IPS-15b (cell line): ENCODE measurements at regions not wholly inside any gene's neighbourhood (a gene's known extent, or its start where the extent isn't known, plus 50 kb on each side); places are given as distances from the start of the nearest gene placed in this dataset.
"Not testable (repeated sequence)": the region's sequence is repeated elsewhere in the genome, so short reads cannot be mapped to it uniquely, and the experiment has no call there.

ENCODE experiments used
- H3K27me3 ChIP-seq: one replicate; pipeline ENCODE4 v1.6.1; 2013; ENCODE audit warnings: low read length; ENCODE audit not compliant: control insufficient read depth, insufficient read depth
- H3K36me3 ChIP-seq: one replicate; pipeline ENCODE4 v1.6.1; 2013; ENCODE audit warnings: low read length; ENCODE audit not compliant: control insufficient read depth, insufficient read depth
- H3K4me1 ChIP-seq: one replicate; pipeline ENCODE4 v1.6.1; 2013; ENCODE audit warnings: mild to moderate bottlenecking, low read length; ENCODE audit not compliant: control insufficient read depth, insufficient read depth
- H3K4me3 ChIP-seq: one replicate; pipeline ENCODE4 v1.5.1; 2013; ENCODE audit warnings: low read depth, low read length
- H3K9ac ChIP-seq: one replicate; pipeline ENCODE4 v1.6.1; 2013; ENCODE audit warnings: low read depth, mild to moderate bottlenecking, low read length
- H3K9me3 ChIP-seq: one replicate; pipeline ENCODE4 v1.6.1; 2013; ENCODE audit warnings: mild to moderate bottlenecking, low read length; ENCODE audit not compliant: control insufficient read depth, insufficient read depth

- H3K9me3 ChIP-seq: no peaks in the 10 kb centered on the region
- H3K4me3 ChIP-seq: no peak overlapping the region
- H3K27me3 ChIP-seq: no peaks in the 10 kb centered on the region
- H3K4me1 ChIP-seq: no peaks in the 10 kb centered on the region
- no peaks in the 10 kb centered on the region for H3K36me3 ChIP-seq
- no peak overlapping the region for H3K9ac ChIP-seq
Observed at GRCh38 chr3:137687181-137687879, 76.8 kb upstream of the SOX14 start.

DNA sequence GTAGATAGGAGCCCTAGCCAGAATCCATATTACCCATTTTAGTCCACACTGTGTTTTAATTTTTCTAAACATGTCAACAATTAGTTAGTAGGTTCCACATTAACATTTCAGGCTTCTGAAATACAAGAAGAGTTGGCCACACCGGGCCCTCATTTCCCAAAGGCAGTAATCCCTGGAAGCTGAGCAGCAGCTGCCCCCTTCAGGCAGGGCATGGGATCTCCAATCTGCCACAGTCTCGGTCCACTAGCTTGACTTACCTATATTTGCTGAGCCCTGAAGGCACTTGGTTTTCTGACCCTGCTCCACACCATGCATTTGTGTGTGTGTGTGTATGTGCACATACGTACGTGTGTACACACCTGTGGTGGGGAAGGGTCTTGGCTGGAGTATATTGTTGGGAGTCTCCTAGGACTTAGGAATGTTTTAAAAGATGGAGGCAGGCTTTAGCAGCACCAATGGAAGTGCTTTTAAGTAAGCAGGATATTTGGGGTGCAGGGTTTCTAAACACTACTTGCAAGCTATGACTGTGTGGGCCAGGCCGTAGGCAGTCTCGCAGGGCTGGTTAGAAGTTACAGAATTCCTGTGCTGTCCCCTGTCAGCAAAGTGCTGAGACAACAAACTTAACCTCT lies 71.2 kb upstream of the SOX14 start:
- Histone ChIP-seq H3K9ac (no peak overlapping the region), H3K36me3 (no peaks in the 10 kb centered on the region), H3K4me3 (no peak overlapping the region), H3K9me3 (no peaks in the 10 kb centered on the region), H3K4me1 (peaks cover 7% of the 10 kb centered on the region), H3K27me3 (peaks cover 3% of the 10 kb centered on the region)

DNA sequence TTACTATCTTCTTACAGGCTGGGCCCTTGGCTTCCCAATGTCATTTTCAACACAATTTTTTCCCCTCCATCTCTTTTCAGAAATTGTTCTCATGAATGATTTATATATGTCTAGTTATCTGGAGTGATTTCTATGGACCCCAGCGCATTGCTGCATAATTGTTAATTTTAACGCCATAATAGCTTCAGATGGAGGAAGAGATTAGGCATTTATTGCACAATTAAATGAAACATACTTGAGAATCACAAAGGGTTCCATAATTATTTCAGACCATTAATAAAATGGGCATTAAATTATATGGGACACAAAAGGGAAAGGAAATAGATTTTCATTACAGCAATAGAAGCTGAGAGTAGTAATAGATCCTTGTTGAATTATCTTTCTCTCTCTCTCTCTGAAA lies 70.3 kb upstream of the SOX14 start:
- H3K36me3 ChIP-seq: no peaks in the 10 kb centered on the region
- no peaks in the 10 kb centered on the region for H3K9me3 ChIP-seq
- H3K27me3 ChIP-seq: peaks cover 3% of the 10 kb centered on the region
- no peak overlapping the region for H3K4me3 ChIP-seq
- H3K9ac ChIP-seq: no peak overlapping the region
- H3K4me1 ChIP-seq: peaks cover 7% of the 10 kb centered on the region

DNA sequence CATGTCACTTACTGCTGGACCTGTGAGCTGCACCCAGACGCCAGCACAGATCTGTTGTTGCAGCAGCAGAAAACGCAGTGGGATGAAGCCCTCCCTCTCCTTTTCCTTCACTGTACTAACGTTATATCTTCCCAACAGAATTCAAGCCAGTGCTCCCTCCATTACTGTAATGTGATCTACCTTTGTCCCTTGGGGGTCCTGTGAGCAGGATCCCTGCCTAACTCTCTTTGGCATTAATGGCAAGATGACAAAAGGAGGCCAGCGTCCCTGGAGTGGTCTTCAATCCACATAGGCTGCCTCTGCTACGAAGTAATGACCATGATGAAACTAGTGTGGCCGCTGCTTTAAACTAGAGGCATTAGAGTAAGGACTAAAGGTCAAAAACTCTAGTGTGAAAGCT lies 69.3 kb upstream of the SOX14 start:
- H3K36me3 ChIP-seq: no peaks in the 10 kb centered on the region
- no peak overlapping the region for H3K4me3 ChIP-seq
- no peaks in the 10 kb centered on the region for H3K9me3 ChIP-seq
- no peak overlapping the region for H3K9ac ChIP-seq
- H3K4me1 ChIP-seq: peaks cover 7% of the 10 kb centered on the region
- peaks cover 3% of the 10 kb centered on the region for H3K27me3 ChIP-seq

- peaks cover 3% of the 10 kb centered on the region for H3K27me3 ChIP-seq
- peaks cover 7% of the 10 kb centered on the region for H3K4me1 ChIP-seq
- H3K9me3 ChIP-seq: no peaks in the 10 kb centered on the region
- H3K4me3 ChIP-seq: no peak overlapping the region
- no peak overlapping the region for H3K9ac ChIP-seq
- H3K36me3 ChIP-seq: no peaks in the 10 kb centered on the region
Observed at GRCh38 chr3:137695351-137695750, 68.8 kb upstream of the SOX14 start.

- H3K4me3 ChIP-seq: no peak overlapping the region
- no peaks in the 10 kb centered on the region for H3K4me1 ChIP-seq
- no peaks in the 10 kb centered on the region for H3K9me3 ChIP-seq
- no peaks in the 10 kb centered on the region for H3K36me3 ChIP-seq
- peaks cover 6% of the 10 kb centered on the region for H3K27me3 ChIP-seq
- H3K9ac ChIP-seq: no peak overlapping the region
Observed at GRCh38 chr3:137709011-137709601, 55.0 kb upstream of the SOX14 start.

DNA sequence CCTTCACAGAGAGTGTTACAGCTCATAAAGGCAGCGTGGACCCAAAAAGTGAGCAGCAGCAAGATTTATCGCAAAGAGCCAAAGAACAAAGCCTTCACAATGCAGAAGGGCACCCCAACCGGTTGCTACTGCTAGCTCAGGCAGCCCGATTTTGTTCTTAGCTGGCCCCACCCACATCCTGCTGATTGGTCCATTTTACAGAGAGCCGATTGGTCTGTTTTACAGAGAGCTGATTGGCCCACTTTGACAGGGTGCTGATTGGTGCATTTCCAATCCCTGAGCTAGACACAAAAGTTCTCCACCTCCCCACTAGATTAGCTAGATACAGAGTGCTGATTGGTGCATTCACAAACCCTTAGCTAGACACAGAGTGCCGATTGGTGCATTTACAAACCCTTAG lies 50.1 kb upstream of the SOX14 start:
- H3K4me1 ChIP-seq, H3K9ac ChIP-seq, H3K4me3 ChIP-seq, H3K9me3 ChIP-seq, H3K36me3 ChIP-seq, H3K27me3 ChIP-seq: not testable (repeated sequence)
